ENCODE measurements at regions not wholly inside any gene's neighbourhood (a gene's known extent, or its start where the extent isn't known, plus 50 kb on each side); places are given as distances from the start of the nearest gene placed in this dataset.

- no peak for DNase-seq
Measured at GRCh38 chr2:6640621-6641015, 225.1 kb downstream of the CMPK2 start.

DNA sequence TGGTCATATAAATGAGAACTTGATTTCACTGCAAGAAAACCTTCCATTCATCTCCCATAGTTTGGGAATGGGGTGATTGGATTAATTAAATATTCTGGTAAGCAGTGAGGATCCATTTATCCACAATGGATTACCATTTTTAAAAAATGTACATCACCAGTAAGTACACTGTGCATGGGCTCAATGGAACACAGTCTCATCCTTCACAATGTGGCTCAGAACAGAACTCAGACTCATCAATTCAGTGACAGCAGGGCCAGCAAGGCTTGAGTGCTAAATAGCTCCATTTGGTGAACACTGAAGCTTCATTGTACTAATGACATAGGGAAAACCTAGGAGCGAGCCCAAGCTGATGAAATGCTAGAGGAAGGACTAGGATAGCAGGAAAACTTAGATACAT lies 223.8 kb downstream of the CMPK2 start:
- no peak for DNase-seq

DNA sequence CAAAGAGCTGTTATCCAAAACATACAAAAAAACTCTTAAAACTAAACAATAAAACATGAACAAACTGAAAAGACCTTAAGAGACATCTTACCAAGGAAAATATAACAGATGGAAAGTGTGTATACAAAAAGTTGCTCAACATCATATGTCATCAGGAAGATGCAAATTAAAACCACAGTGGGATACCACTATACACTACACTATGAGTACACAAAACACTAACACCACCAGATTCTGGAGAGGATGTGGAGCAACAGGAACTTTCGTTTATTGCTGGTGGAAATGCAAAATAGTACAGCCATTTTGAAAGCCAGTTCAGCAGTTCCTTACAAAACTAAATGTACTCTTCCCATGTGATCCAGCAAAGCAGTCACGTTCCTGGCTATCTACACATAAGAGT lies 221.4 kb downstream of the CMPK2 start:
- DNase-seq = no peak

- no peak for DNase-seq
Measured at GRCh38 chr2:6645004-6645403, 220.7 kb downstream of the CMPK2 start.

DNA sequence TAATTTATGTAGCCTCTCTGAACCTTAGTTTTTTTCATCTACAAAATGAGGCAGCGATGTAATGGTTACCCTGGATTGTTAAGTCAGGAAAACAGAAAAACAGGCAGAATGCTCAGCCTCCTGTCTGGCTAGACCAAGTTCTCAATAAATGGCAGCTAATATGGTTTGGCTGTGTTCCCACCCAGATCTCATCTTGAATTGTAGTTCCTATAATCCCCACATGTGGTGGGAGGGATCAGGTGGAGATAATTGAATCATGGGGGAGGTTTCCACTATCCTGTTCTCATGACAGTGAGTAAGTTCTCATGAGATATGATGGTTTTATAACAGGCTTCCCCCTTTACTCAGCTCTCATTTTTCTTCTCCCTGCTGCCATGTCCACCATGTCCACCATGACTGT lies 220.0 kb downstream of the CMPK2 start:
- no peak for DNase-seq

GRCh38 chr2:6647046-6647445 lies 218.7 kb downstream of the CMPK2 start:
- DNase-seq = no peak

- DNase-seq = no peak
Measured at GRCh38 chr2:6648596-6649247, 217.0 kb downstream of the CMPK2 start.

DNA sequence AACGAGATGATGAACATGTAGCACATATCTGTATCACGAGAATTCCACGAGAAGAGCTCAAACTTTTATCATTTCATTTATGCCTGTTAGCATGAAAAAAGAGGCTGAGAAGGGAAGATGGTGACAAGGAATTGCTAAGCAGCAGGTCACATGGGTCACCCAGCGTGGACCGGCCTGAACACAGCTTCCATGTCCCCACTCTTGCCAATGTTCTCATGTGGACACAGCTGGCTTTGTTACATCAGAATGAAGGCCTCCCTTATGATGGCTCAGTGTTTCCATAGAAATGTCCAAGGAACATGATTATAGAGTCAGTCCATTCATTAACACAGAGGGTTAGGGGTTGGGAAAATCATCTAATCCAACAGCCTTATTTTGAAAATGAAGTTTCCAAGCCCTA lies 215.4 kb downstream of the CMPK2 start:
- DNase-seq = no peak

- DNase-seq = no peak
Measured at GRCh38 chr2:6652251-6652650, 213.5 kb downstream of the CMPK2 start.

DNA sequence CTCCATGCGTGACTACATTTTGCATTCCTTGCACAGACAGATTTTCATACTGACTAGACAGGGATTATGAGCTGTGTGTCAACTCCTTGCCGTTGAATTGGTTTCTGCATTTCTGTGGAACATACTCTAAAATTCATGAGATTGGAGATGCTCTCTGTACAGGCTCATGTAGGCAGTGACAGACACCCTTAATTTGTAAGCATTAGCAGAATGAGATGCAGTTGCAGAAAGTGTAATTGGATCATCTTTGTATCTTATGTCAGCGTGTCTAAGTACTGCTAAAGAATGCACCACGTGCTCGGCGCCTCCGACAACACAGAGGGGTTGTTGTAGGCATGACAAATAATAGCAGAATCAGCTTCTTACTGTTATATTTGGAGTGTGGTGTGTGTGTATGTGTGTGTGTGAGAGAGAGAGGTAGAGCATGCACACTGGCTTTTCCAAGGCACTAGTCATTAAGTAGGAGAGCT lies 212.4 kb downstream of the CMPK2 start:
- no peak for DNase-seq

DNA sequence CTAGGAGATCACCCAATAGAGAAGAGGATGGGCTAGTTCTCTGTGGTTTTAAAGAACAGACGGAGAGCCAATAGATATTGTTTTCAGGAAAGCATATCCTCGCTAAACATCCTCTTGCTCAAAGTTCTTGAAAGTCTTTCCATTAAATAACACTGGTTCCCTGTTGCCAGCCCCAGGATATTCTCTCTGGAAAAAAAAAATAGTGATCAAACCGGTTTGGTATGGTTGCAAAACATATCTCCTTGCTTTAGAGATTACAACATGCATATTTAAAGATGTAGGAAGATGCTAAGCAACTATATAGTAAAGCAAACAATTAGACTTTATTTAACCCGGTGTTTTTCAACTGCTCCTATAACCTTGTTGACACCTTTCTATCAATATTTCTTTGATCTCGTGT lies 211.4 kb downstream of the CMPK2 start:
- DNase-seq = no peak

DNA sequence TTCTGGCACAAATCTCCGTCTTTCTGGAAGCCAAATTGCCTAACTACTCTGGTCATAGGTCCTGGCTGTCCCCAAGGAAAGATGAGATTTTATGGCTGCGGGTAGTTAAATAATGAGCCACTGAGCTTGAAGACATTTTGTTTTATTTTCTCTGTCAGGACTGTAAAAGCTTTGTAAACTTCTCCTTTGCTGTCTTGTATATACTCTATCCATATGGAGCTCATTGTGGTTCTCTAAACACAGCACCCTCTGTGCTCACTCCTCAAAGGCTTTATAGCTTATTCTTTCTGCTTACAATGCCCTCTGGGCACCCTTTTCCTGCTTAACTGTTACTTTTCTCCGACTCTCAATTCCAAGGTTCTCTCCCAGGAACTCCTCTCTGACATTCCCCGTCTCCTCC lies 209.1 kb downstream of the CMPK2 start:
- DNase-seq = no peak

DNA sequence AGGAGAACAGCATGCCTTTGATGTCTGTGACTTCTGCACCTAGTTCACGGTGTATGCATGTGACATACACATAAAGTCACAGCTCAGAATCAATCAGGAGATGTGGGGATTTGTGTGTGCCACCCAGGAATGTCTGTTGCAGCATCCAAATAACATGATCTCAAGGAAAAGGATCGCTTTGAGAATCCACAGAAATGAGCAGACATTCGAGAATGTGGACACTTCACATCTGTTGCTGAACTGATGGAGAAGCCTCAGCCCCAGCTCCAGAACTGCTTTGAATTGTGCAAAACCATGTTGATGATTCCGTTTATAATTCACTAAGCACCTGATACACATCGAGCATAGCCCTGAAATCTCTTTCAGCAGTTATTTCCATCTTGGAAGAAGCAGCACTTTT lies 208.6 kb downstream of the CMPK2 start:
- DNase-seq = no peak

- no peak for DNase-seq
Measured at GRCh38 chr2:6657855-6658254, 207.9 kb downstream of the CMPK2 start.

- no peak for DNase-seq
Measured at GRCh38 chr2:6664332-6665061, 201.2 kb downstream of the CMPK2 start.

DNA sequence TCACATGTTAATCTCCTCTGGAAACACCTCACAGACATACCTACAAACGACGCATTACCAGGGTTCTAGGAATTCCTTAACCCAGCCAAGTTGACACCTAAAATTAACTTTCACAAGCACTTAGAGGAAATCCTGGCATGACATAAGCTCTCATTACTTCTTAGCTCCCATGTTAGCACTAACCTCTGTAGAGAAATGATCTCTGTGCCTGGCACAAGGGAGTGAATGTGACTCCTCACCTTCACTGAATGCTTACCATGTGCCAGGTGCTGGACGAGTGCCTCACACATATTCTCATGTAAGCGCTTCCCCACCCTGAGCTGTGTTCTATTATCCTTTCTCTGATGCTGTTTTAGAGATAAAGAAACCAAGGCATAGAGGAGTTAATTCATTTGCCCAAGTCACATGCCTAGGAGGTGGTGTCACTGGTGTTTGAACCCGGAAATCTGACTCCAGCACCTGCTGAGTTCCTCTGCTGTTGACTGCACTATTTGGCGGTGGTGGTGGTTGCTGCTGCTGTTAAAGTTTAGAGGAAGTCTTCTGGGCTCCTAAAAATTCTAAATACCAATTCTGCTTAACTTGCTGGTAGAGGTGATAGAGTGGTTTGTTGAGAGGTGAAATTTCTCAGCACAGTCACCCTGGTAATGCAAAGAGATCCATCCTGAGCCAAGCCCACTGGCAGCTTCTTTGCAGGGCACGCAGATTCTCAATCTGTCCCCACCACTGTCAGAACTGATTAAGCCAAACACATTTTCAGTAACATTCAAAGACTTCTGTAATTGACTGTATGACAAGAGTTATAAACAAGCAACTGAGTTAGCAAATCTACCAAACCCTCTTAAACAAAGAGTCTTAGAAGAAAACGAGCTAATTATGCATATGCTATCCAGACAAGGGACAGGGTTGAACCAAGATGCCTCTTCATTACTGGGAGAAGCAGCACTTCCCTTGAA lies 200.3 kb downstream of the CMPK2 start:
- peak; percentile 1 for DNase-seq

GRCh38 chr2:6667326-6667725 lies 198.4 kb downstream of the CMPK2 start:
- DNase-seq = no peak

GRCh38 chr2:6671913-6672312 lies 193.8 kb downstream of the CMPK2 start:
- DNase-seq = no peak

DNA sequence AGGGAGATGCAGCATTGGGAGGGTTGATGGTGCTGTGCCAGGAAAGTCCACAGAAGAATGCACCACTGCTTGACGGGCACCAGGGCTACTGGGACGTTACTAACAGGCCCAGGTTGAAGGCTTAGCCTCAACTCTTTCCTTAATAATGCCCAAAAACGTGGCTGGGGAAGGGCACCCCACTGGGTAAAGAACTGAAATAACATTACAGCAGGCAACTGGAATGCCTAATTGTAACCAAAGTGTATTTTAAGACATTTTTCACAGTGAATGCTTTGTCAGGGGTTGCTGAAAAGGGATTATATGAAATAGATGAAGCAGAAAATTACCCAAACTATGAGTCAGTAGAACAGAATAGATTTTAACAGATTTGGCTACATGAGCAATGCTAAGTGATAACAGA lies 191.3 kb downstream of the CMPK2 start:
- DNase-seq = no peak

- DNase-seq = no peak
Measured at GRCh38 chr2:6675791-6676190, 189.9 kb downstream of the CMPK2 start.

DNA sequence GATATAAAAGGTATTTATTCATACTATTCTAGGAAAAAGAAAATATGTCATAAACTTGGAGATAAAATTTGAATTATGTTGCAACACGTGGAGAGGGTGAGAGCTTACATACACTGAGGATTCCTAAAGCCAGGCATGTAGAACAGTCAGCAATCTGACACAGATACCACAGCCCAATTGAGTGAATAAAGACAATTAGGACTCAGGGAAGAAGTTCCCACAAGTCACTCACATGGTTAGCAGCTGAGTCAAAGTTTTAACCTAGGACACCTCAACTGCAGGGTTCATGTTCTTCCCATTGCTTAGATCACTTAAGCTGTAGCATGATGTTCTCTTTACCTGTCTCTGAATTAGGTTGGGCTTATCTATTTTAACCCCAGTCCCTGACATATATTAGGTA lies 189.5 kb downstream of the CMPK2 start:
- no peak for DNase-seq

GRCh38 chr2:6676776-6677175 lies 188.9 kb downstream of the CMPK2 start:
- no peak for DNase-seq

GRCh38 chr2:6679471-6679870 lies 186.2 kb downstream of the CMPK2 start:
- DNase-seq = no peak

GRCh38 chr2:6683516-6683915 lies 182.2 kb downstream of the CMPK2 start:
- no peak for DNase-seq

Measured in GOT3 (cell line).